GM23338 (cell line): ENCODE measurements at regions not wholly inside any gene's neighbourhood (a gene's known extent, or its start where the extent isn't known, plus 50 kb on each side); places are given as distances from the start of the nearest gene placed in this dataset.

Experiments used
- EZH2phosphoT487 ChIP-seq: fragments of 200-600 bp; sonication (generic); IDR thresholded peaks from one replicate; pipeline ENCODE4 v1.8.1; 2018; ENCODE audit warnings: antibody characterized with exemption; ENCODE audit not compliant: unreplicated experiment
- TF ChIP-seq, protein P1 (sequence below), 2 experiments: fragments of 200-600 bp in 1 of 2; sonication (generic) in 1 of 2; conservative IDR thresholded peaks; 2 replicates each; pipeline versions ENCODE4 v1.5.1 to v1.6.1; 2016 to 2017; ENCODE audit warnings: antibody characterized with exemption in 2 of 2, low read depth in 2 of 2, mild to moderate bottlenecking in 2 of 2, moderate library complexity in 1 of 2
- TF ChIP-seq, protein P2 (sequence below): fragments of 250-450 bp; sonication (Bioruptor Pico); IDR thresholded peaks from 2 replicates; pipeline ENCODE4 v1.5.0; 2020; ENCODE audit warnings: mild to moderate bottlenecking, moderate library complexity

DNA sequence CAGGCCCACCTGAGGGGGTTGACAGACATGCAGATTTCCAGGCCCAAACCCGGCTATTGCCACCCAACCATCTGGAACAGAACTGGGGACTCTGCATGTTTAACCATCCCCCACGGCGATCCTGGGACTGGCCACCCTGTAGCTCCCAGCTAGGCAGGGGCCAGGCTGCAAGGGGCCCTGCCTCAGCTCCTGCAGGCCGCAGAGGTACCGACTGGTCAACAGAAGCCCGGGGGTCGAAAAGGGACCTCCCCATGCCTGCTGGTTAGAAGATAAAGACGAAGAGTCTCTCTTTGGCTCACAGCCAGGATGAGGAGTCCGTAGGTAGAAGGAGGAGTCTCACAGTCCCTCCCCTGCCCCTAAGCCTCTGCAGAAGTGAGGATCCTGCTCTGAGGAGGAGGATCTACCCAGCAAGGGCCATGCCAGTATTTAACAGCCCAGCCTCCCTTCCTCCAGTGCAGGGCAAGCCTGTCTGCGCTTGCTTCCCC lies 223.4 kb upstream of the TNRC6C start:
- TF ChIP-seq, protein P1, sequence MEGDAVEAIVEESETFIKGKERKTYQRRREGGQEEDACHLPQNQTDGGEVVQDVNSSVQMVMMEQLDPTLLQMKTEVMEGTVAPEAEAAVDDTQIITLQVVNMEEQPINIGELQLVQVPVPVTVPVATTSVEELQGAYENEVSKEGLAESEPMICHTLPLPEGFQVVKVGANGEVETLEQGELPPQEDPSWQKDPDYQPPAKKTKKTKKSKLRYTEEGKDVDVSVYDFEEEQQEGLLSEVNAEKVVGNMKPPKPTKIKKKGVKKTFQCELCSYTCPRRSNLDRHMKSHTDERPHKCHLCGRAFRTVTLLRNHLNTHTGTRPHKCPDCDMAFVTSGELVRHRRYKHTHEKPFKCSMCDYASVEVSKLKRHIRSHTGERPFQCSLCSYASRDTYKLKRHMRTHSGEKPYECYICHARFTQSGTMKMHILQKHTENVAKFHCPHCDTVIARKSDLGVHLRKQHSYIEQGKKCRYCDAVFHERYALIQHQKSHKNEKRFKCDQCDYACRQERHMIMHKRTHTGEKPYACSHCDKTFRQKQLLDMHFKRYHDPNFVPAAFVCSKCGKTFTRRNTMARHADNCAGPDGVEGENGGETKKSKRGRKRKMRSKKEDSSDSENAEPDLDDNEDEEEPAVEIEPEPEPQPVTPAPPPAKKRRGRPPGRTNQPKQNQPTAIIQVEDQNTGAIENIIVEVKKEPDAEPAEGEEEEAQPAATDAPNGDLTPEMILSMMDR (conservative IDR thresholded peaks at IDR 0.05; ENCODE audit: low read depth in 2 of 2), result no peak
- TF ChIP-seq, protein P2, sequence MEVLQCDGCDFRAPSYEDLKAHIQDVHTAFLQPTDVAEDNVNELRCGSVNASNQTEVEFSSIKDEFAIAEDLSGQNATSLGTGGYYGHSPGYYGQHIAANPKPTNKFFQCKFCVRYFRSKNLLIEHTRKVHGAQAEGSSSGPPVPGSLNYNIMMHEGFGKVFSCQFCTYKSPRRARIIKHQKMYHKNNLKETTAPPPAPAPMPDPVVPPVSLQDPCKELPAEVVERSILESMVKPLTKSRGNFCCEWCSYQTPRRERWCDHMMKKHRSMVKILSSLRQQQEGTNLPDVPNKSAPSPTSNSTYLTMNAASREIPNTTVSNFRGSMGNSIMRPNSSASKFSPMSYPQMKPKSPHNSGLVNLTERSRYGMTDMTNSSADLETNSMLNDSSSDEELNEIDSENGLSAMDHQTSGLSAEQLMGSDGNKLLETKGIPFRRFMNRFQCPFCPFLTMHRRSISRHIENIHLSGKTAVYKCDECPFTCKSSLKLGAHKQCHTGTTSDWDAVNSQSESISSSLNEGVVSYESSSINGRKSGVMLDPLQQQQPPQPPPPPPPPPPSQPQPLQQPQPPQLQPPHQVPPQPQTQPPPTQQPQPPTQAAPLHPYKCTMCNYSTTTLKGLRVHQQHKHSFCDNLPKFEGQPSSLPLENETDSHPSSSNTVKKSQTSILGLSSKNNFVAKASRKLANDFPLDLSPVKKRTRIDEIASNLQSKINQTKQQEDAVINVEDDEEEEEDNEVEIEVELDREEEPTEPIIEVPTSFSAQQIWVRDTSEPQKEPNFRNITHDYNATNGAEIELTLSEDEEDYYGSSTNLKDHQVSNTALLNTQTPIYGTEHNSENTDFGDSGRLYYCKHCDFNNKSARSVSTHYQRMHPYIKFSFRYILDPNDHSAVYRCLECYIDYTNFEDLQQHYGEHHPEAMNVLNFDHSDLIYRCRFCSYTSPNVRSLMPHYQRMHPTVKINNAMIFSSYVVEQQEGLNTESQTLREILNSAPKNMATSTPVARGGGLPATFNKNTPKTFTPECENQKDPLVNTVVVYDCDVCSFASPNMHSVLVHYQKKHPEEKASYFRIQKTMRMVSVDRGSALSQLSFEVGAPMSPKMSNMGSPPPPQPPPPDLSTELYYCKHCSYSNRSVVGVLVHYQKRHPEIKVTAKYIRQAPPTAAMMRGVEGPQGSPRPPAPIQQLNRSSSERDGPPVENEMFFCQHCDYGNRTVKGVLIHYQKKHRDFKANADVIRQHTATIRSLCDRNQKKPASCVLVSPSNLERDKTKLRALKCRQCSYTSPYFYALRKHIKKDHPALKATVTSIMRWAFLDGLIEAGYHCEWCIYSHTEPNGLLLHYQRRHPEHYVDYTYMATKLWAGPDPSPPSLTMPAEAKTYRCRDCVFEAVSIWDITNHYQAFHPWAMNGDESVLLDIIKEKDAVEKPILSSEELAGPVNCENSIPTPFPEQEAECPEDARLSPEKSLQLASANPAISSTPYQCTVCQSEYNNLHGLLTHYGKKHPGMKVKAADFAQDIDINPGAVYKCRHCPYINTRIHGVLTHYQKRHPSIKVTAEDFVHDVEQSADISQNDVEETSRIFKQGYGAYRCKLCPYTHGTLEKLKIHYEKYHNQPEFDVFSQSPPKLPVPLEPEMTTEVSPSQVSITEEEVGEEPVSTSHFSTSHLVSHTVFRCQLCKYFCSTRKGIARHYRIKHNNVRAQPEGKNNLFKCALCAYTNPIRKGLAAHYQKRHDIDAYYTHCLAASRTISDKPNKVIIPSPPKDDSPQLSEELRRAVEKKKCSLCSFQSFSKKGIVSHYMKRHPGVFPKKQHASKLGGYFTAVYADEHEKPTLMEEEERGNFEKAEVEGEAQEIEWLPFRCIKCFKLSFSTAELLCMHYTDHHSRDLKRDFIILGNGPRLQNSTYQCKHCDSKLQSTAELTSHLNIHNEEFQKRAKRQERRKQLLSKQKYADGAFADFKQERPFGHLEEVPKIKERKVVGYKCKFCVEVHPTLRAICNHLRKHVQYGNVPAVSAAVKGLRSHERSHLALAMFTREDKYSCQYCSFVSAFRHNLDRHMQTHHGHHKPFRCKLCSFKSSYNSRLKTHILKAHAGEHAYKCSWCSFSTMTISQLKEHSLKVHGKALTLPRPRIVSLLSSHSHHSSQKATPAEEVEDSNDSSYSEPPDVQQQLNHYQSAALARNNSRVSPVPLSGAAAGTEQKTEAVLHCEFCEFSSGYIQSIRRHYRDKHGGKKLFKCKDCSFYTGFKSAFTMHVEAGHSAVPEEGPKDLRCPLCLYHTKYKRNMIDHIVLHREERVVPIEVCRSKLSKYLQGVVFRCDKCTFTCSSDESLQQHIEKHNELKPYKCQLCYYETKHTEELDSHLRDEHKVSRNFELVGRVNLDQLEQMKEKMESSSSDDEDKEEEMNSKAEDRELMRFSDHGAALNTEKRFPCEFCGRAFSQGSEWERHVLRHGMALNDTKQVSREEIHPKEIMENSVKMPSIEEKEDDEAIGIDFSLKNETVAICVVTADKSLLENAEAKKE (CRISPR knock-in tag), result no peak
- TF ChIP-seq EZH2phosphoT487, result no peak
